GM19455 (cell line): ENCODE measurements at regions not wholly inside any gene's neighbourhood (a gene's known extent, or its start where the extent isn't known, plus 50 kb on each side); places are given as distances from the start of the nearest gene placed in this dataset.

Experiments
- ATAC-seq: cut with Tn5 transposase; IDR thresholded peaks from one replicate; pipeline ENCODE4 v1.9.1; 2021; ENCODE audit not compliant: unreplicated experiment

- ATAC-seq, result no peak
Observed at GRCh38 chr2:177314722-177315264, 50.3 kb upstream of the NFE2L2 start.

GRCh38 chr2:177315364-177315763, 50.8 kb upstream of the NFE2L2 start:
- ATAC-seq, result no peak

GRCh38 chr2:177316756-177317155, 52.2 kb upstream of the NFE2L2 start:
- no peak for ATAC-seq

- ATAC-seq, result no peak
Observed at GRCh38 chr2:177317443-177317842, 52.9 kb upstream of the NFE2L2 start.

GRCh38 chr2:177317857-177318256, 53.3 kb upstream of the NFE2L2 start:
- no peak for ATAC-seq

GRCh38 chr2:177318613-177319012, 54.1 kb upstream of the NFE2L2 start:
- ATAC-seq, result no peak

- ATAC-seq, result no peak
Observed at GRCh38 chr2:177320596-177320995, 56.1 kb upstream of the NFE2L2 start.

GRCh38 chr2:177322801-177323261, 58.3 kb upstream of the NFE2L2 start:
- no peak for ATAC-seq

GRCh38 chr2:177324797-177325196, 60.3 kb upstream of the NFE2L2 start:
- ATAC-seq, result no peak

- no peak for ATAC-seq
Observed at GRCh38 chr2:177325554-177325953, 61.0 kb upstream of the NFE2L2 start.

GRCh38 chr2:177326005-177326404, 61.5 kb upstream of the NFE2L2 start:
- no peak for ATAC-seq

- ATAC-seq, result no peak
Observed at GRCh38 chr2:177326591-177326990, 62.1 kb upstream of the NFE2L2 start.

GRCh38 chr2:177327009-177327408, 62.5 kb upstream of the NFE2L2 start:
- ATAC-seq, result no peak

- ATAC-seq, result no peak
Observed at GRCh38 chr2:177328056-177328455, 63.5 kb upstream of the NFE2L2 start.

- no peak for ATAC-seq
Observed at GRCh38 chr2:177329064-177329463, 63.5 kb upstream of the AGPS start.

GRCh38 chr2:177331466-177331997, 61.0 kb upstream of the AGPS start:
- ATAC-seq, result no peak

- ATAC-seq, result peak; percentile 70
Observed at GRCh38 chr2:177332026-177332991, 60.3 kb upstream of the AGPS start.

GRCh38 chr2:177332992-177333388, 59.6 kb upstream of the AGPS start:
- ATAC-seq, result no peak

- ATAC-seq, result peak; percentile 67
Observed at GRCh38 chr2:177334940-177335543, 57.5 kb upstream of the AGPS start.

GRCh38 chr2:177335917-177336450, 56.6 kb upstream of the AGPS start:
- ATAC-seq, result no peak

- no peak for ATAC-seq
Observed at GRCh38 chr2:177338177-177338721, 54.3 kb upstream of the AGPS start.
